OCI-LY7 (cell line): ENCODE measurements at regions not wholly inside any gene's neighbourhood (a gene's known extent, or its start where the extent isn't known, plus 50 kb on each side); places are given as distances from the start of the nearest gene placed in this dataset.

Source experiments
- CTCF ChIP-seq: fragments of 200-600 bp; sonication (generic); conservative IDR thresholded peaks from 2 replicates; pipeline ENCODE4 v1.5.1; 2014; ENCODE audit warnings: mild to moderate bottlenecking, antibody characterized with exemption, low read length, moderate library complexity, mixed read lengths
- EZH2phosphoT487 ChIP-seq: fragments of 200-600 bp; sonication (generic); IDR thresholded peaks from 2 replicates; pipeline ENCODE4 v1.6.1; 2018; ENCODE audit warnings: low read depth, borderline replicate concordance, mild to moderate bottlenecking, mixed run types, antibody characterized with exemption, low read length, moderate library complexity, mixed read lengths

DNA sequence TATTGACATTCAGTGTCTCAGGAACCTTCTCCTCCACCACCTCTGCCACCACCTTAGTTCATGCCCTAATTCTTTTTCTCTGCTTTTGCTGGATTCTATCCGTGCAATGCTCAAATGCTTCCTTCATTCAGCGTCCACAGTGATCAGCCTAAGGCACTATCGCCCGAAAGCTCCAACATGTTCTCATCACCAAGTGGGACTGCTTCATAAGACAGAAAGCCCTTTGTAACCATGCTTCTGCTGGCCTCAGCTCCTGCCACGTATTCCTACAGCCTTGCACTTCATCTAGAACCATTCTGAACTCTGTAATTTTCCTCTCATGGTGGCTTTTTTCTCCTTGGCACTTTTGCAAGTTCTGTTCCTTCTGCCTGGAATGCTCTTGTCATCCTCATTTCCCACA, 222.9 kb downstream of the HNMT start:
- TF ChIP-seq CTCF (no peak), EZH2phosphoT487 (no peak)
